ENCODE measurements at regions not wholly inside any gene's neighbourhood (a gene's known extent, or its start where the extent isn't known, plus 50 kb on each side); places are given as distances from the start of the nearest gene placed in this dataset.

- DNase-seq: no peak
- in situ Hi-C loops (cut with HindIII; ENCODE audit: low pct_ligation_motif_present, low sequenced_read_pairs): no loop called here
- TF ChIP-seq CTCF (IDR thresholded peaks at IDR 0.05; ENCODE audit: low read depth, low read length, missing control alignments): no peak
- no peaks in the 10 kb centered on the region for H3K36me3 ChIP-seq (replicated peaks)
- H3K4me3 ChIP-seq (ENCODE audit: low read depth, low read length): no peak overlapping the region
- no peaks in the 10 kb centered on the region for H3K27me3 ChIP-seq (replicated peaks)
- no peak overlapping the region for H3K27ac ChIP-seq
These were observed 135.7 kb upstream of the CCDC28A start for GRCh38 chr6:138637822-138638221.

- DNase-seq: no peak
- no peaks in the 10 kb centered on the region for H3K36me3 ChIP-seq (replicated peaks)
- no peak overlapping the region for H3K4me3 ChIP-seq (ENCODE audit: low read depth, low read length)
- no peak for TF ChIP-seq CTCF (IDR thresholded peaks at IDR 0.05; ENCODE audit: low read depth, low read length, missing control alignments)
- in situ Hi-C loops (cut with HindIII; ENCODE audit: low pct_ligation_motif_present, low sequenced_read_pairs): no loop called here
- H3K27me3 ChIP-seq (replicated peaks): no peaks in the 10 kb centered on the region
- H3K27ac ChIP-seq: no peak overlapping the region
These were observed 135.0 kb upstream of the CCDC28A start for GRCh38 chr6:138638604-138639003.

GRCh38 chr6:138640028-138640427, 133.5 kb upstream of the CCDC28A start:
- no peaks in the 10 kb centered on the region for H3K27me3 ChIP-seq (replicated peaks)
- TF ChIP-seq CTCF (IDR thresholded peaks at IDR 0.05; ENCODE audit: low read depth, low read length, missing control alignments): no peak
- no peaks in the 10 kb centered on the region for H3K36me3 ChIP-seq (replicated peaks)
- no peak overlapping the region for H3K27ac ChIP-seq
- in situ Hi-C loops (cut with HindIII; ENCODE audit: low pct_ligation_motif_present, low sequenced_read_pairs): no loop called here
- H3K4me3 ChIP-seq (ENCODE audit: low read depth, low read length): no peak overlapping the region
- no peak for DNase-seq

GRCh38 chr6:138643210-138643609, 130.4 kb upstream of the CCDC28A start:
- no peak overlapping the region for H3K4me3 ChIP-seq (ENCODE audit: low read depth, low read length)
- TF ChIP-seq CTCF (IDR thresholded peaks at IDR 0.05; ENCODE audit: low read depth, low read length, missing control alignments): no peak
- no peak for DNase-seq
- in situ Hi-C loops (cut with HindIII; ENCODE audit: low pct_ligation_motif_present, low sequenced_read_pairs): no loop called here
- H3K27ac ChIP-seq: no peak overlapping the region
- no peaks in the 10 kb centered on the region for H3K36me3 ChIP-seq (replicated peaks)
- no peaks in the 10 kb centered on the region for H3K27me3 ChIP-seq (replicated peaks)

- no peak for DNase-seq
- in situ Hi-C loops (cut with HindIII; ENCODE audit: low pct_ligation_motif_present, low sequenced_read_pairs): no loop called here
These were observed 127.5 kb upstream of the CCDC28A start for GRCh38 chr6:138645976-138646640.

More at GRCh38 chr6:138645976-138646640, 127.5 kb upstream of the CCDC28A start:
- Histone ChIP-seq H3K27me3 (replicated peaks) (no peaks in the 10 kb centered on the region), H3K36me3 (replicated peaks) (no peaks in the 10 kb centered on the region), H3K27ac (no peak overlapping the region), H3K4me3 (ENCODE audit: low read depth, low read length) (no peak overlapping the region)
- TF ChIP-seq CTCF (IDR thresholded peaks at IDR 0.05; ENCODE audit: low read depth, low read length, missing control alignments): no peak
